Islet precursor cell (in vitro differentiated cells): ENCODE measurements at regions not wholly inside any gene's neighbourhood (a gene's known extent, or its start where the extent isn't known, plus 50 kb on each side); places are given as distances from the start of the nearest gene placed in this dataset.

Experiments
- DNase-seq: peaks from one replicate; pipeline ENCODE4 v3.0.0-alpha.2; 2018

DNA sequence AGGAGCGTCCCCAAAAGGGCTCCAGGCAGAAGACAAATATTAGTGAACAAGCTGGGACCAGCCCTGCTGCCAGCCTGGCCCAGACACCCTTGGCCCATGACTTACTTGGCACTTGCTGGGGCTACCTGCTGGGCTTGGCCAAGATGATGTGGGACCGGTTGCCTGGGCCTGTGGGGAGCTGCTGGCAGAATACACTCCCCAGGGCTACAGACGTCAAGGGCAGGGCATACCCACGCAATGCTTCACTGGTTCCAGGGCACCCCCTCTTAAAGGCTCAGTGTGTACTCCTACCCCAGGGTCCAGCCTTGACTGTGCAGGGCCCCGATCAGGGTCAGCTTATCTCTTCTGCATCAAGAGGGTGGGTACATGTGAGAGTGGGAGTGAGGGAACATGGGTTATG is 106.5 kb upstream of the SLC2A1 start:
- DNase-seq, result no peak

DNA sequence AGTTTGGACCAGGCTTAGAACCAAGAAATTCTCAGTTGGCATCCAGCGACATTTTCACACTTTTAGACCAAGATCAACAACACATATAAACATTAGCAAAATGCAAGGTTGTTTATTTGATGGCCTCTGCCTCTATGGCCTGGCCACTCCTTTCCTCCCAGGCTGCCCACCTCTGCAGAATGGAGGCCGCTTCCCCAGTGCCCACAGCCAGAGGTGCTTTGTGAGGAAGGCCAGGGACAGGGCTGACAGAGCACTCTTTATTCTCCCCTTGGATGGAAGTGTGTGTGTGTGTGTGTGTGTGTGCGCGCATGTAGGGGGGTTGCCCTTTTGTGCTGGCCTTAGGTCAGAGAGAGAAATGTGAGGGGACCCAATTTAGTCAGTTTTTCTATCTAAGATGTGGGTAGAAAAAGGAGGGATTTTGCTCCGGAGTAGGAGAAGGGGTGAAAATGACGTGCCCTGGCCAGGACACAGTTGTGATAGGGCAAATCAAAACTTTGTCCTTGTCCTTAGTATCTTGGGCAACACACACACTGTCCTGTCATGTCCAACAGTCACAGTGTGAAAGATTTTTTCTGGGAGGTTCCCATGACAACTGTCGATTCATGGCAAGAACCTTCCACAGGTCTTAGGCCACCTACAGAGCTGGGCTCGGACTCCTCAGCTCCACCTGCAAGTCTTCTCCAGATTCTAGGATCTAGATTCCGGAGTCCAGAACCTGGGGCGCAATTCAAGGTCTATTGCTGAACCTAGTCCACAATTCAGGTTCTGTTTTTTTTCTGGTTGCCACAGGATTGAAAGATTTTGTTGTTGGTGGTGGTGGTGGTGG is 104.9 kb upstream of the SLC2A1 start:
- DNase-seq, result no peak

DNA sequence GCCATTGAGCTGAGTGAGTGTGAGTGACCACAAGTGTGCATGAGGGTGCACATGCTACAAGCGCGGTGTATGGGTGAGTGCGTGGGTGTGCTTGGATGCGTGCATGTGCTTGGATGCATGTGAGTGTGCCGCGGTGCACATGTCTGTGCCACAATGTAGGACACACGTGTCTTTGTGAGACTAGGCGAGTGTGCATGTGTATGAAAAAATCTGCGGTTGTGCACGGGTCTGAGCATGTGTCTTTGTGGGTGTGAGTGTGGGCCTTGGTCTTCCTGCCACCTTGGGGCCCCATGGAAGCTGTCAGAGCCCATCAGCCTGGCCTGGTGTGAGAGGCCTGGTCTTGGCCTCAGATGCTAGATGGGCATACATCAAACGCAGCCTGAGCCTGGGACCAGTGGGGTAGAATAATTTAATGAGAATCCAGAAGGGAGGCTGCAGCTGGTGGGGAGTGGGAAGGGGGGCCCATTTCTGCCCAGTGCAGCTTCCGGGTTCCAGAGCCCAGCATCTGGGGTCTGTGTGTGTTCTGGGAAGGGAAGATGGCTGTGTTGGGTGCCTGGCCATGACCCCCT is 103.9 kb upstream of the SLC2A1 start:
- DNase-seq, result no peak

DNA sequence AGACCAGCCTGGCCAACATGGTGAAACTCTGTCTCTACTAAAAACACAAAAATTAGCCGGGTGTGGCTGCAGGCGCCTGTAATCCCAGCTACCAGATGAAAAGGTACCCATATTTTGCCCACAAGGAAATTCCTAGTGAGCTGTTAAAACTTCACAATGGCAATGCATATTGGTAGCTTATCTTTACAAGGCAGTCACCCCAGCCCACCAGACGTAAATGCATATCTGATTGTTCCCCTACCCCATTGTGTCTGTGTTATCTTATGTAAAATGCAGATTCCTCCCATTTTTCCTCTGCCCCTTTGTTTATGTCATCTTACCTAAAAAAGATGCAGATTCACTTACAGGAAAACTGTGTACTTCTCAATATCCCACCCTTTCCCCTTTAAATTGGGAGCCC is 103.1 kb upstream of the SLC2A1 start:
- DNase-seq, result no peak

GRCh38 chr1:43059640-43060574 is 101.2 kb upstream of the SLC2A1 start:
- DNase-seq, result no peak

- DNase-seq, result peak; percentile 79
These were observed 100.1 kb upstream of the SLC2A1 start for GRCh38 chr1:43058545-43059360.

DNA sequence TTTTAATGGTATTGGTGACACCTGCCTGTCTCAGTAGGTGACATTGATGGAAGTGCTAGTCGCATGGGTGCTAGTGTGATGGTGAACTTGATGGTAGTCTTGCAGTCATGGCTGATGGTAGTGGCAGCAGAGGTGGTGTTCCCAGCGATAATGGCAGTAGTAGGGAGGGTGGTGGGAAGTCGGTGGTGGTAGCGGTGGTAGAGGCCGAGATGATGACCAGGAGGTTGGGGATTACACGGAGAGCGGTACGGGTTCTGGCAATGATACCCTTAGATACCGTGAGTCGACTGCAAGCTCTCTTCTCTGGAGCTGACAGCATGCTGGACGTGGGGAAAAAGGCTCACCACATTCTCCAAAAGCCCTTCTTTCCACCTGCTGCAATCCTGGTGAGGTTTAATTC is 99.4 kb upstream of the SLC2A1 start:
- DNase-seq, result no peak

GRCh38 chr1:43057567-43057966 is 98.9 kb upstream of the SLC2A1 start:
- DNase-seq, result no peak

DNA sequence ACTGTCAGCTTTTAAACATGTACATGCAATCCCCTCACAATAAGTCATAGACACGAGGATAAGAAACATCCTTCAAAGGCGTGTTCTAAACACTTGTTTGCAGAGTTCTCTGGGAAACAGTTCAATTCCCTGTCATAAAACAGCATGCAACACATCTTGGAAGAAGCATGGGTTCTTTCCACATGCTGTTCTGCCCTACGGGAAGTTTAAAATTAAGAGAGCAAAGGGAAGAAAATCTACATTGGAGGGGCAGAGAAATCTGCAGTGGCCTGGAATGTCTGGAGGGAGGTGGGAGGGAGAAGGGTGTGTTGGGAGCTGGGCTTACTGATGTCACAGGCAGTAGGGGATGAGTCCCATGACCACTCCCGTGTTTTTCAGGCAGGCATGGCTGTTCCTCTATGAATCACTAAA is 98.3 kb upstream of the SLC2A1 start:
- no peak for DNase-seq

DNA sequence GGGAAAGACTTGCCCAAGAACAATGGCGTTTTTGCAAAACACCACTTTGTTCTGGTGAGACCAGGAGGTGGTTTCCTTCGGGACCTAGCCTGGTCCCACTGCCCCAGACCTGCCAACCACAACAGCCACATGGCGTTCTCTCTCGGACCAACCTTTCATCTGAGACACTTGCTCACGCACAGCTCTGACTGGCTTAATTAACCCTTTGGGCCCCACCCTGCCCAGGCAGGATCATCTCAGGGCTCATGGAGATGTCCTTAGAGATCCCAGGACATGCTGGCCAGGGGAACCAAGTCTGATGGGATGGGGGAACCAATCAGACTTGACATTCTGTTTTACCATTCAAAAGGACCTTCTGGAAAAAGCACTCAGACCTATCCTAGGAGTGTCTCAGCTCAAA is 97.8 kb upstream of the SLC2A1 start:
- DNase-seq, result no peak

DNA sequence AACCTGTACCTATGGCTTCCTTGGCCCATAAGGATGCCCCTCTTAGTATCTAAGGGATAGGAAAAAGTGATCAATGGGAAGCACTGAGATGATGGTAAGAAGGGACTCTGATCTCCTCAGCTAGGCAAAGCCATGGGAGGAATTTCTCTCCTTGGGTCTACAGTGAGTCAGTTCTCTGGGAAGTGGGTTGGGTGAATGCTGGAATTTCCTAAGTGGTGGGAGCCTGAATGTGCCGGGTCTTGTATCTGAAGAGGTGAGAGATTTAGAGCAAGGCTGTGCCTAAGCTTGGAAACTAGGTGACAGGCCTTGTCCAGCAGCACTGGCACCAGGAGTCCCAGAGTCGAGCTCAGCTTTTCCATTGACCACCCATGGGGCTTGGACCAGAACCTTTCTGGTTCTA is 96.3 kb upstream of the SLC2A1 start:
- peak; percentile 81 for DNase-seq

GRCh38 chr1:43052786-43053439 is 94.2 kb upstream of the SLC2A1 start:
- no peak for DNase-seq

GRCh38 chr1:43052322-43052721 is 93.7 kb upstream of the SLC2A1 start:
- DNase-seq, result no peak

DNA sequence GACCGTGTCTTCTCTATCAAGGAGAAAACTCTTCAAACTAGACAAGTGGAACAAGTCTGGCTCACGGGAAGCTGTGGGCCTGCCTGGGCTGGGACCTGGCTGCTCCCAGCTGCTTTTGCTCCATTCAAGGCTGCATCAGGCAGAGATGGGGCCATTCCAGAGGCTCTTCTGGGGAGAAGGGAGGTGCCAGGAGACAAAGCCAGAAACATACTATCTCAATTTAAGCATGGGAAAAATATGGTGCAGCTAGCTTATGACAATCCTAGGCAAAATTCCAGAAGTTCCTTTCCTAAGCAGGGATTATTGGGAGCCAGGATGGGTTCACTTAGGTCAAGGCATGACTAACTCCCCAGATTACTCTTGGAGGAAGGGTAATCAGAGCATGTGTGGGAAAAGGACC is 90.8 kb upstream of the SLC2A1 start:
- DNase-seq, result peak; percentile 53

- DNase-seq, result peak; percentile 62
These were observed 89.9 kb upstream of the SLC2A1 start for GRCh38 chr1:43048601-43049011.

DNA sequence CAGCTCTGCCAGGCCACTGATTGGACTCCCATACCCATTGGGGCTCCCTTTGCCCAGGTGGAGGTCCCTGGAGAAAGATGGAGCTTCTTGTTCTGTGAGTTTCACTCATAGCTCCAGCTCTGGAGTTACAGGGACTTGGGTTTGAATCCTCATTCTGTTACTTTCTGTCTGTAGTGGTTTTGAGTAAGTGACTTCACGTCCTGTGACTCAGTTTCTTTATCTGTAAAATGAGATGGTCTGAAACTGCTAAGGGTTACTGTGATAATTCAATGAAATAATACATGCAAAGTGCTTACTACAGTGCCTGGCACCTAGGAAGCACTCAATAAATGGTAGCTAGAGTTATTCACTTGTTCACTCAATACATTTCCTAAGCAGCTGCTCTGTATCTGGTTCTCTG is 88.5 kb upstream of the SLC2A1 start:
- DNase-seq, result no peak

- no peak for DNase-seq
These were observed 86.1 kb upstream of the SLC2A1 start for GRCh38 chr1:43044572-43045361.

DNA sequence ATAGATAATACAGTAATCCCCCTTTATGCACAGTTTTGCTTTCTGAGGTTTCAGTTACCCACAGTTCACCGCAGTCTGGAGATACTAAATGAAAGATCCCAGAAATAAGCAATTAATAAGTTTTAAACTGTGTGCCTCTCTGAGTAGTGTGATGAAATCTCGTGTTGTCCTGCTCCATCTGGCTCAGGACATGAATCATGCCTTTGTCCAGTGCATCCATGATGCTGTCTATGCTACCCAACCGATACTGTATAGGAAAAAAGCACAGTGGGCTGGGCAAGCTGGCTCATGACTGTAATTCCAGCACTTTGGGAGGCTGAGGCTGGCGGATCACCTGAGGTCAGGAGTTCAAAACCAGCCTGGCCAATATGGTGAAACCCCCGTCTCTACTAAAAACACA is 85.0 kb upstream of the SLC2A1 start:
- DNase-seq, result no peak

DNA sequence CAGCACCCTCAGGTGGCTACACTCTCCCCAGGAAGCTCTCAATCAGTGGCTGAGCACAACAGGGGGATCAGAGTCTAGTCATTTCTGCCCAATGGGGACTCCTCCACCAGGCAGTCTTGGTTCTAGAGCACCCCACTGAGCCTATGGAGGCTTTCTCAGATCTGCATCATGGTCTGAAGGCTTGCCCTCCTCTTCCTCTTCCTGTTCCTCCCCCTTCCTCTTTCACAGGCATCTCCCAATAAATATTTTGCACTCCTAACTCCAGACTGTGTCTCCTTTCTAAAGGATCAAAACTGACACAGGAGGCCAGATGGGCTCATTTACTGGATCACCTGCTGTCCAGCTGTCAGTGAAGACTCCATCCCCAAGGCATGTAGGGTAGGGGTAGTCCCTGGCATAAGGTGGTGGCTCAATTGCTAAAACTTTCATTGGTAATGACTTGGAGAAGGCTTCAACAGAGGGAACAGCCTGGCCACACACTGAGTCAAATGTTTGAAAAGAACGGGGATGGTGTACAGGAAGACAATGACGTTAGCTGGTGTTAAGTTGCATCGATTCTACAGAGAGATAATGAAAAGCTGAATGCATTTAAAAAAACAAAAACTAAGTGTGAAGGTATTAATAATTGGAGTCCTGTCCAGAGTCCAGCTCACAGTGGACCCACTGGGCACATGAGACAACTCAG is 84.2 kb upstream of the SLC2A1 start:
- no peak for DNase-seq

DNA sequence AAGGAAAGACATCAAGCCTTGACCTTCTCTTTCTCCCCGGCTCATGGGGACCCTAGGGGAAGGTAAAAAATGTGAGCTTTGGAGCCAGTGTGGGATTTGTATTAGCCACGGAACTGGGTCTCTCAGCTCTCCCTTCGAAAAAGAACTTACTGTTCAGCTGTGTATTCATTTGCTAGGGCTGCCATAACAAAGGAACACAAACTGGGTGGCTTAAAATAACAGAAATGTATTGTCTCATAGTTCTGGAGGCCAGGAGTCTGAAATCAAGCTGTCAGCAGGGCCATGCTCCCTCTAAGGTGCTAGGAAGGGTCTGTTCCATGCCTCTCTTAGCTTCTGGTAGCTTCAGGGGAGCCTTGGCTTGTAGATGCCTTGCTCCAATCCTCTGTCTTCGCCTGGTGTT is 83.5 kb upstream of the SLC2A1 start:
- DNase-seq, result no peak

DNA sequence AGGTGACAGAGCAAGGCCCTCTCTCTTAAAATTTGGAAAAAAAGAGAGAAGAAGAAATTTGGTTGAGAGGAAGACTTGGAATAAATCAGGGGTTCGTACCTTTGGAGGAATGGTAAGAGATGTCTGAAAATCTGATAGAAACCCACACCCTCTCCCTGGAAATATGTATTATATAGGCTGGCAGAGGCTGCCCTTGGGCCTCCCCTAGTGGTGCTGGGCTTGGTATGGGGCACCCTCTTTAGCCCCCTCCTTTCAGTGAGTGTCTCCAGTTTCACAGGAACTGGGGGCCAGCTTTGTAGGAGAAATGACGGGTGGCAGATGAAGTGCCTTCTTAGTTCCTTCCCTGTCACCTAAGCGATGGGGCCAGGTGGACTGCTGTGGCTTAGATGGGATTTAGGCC is 82.9 kb upstream of the SLC2A1 start:
- DNase-seq, result no peak
